ENCODE measurements at regions not wholly inside any gene's neighbourhood (a gene's known extent, or its start where the extent isn't known, plus 50 kb on each side); places are given as distances from the start of the nearest gene placed in this dataset.

- TF ChIP-seq NFIC (IDR thresholded peaks at IDR 0.05) (no peak), ZBTB7A (IDR thresholded peaks at IDR 0.05; ENCODE audit: low read depth) (no peak), USF1 (IDR thresholded peaks at IDR 0.05) (no peak), CREB1 (IDR thresholded peaks at IDR 0.05; ENCODE audit: low read depth) (no peak), TEAD4 (IDR thresholded peaks at IDR 0.05) (no peak), REST (IDR thresholded peaks at IDR 0.05; ENCODE audit: low read depth) (no peak), RAD21 (IDR thresholded peaks at IDR 0.05; ENCODE audit: low read depth) (no peak), FOXM1 (IDR thresholded peaks at IDR 0.05; ENCODE audit: borderline replicate concordance, low read depth) (no peak), CEBPB (IDR thresholded peaks at IDR 0.05) (no peak), EP300 (IDR thresholded peaks at IDR 0.05; ENCODE audit: borderline replicate concordance) (no peak), EGR1 (IDR thresholded peaks at IDR 0.05) (no peak), MAX (IDR thresholded peaks at IDR 0.05) (no peak)
Measured at GRCh38 chr14:105891631-105892452, 365.5 kb downstream of the TMEM121 start.

- TF ChIP-seq TCF12 (IDR thresholded peaks at IDR 0.05; ENCODE audit: low read depth) (0 out of 2 replicates have a peak, but pooled peaks have one; percentile 51), TEAD4 (IDR thresholded peaks at IDR 0.05) (0 out of 2 replicates have a peak, but pooled peaks have one; percentile 12), EP300 (IDR thresholded peaks at IDR 0.05; ENCODE audit: borderline replicate concordance) (peak; percentile 41)
Measured at GRCh38 chr14:105892453-105893441, 366.4 kb downstream of the TMEM121 start.

GRCh38 chr14:105894125-105894977 is 368.0 kb downstream of the TMEM121 start:
- TF ChIP-seq NFIC (IDR thresholded peaks at IDR 0.05): no peak
- TF ChIP-seq FOXM1 (IDR thresholded peaks at IDR 0.05; ENCODE audit: borderline replicate concordance, low read depth): no peak
- no peak for TF ChIP-seq MAX (IDR thresholded peaks at IDR 0.05)
- TF ChIP-seq USF1 (IDR thresholded peaks at IDR 0.05): no peak
- TF ChIP-seq YY1 (IDR thresholded peaks at IDR 0.05; ENCODE audit: low read depth): no peak
- no peak for TF ChIP-seq CREB1 (IDR thresholded peaks at IDR 0.05; ENCODE audit: low read depth)
- no peak for TF ChIP-seq ZBTB7A (IDR thresholded peaks at IDR 0.05; ENCODE audit: low read depth)
- TF ChIP-seq REST (IDR thresholded peaks at IDR 0.05; ENCODE audit: low read depth): no peak
- TF ChIP-seq TEAD4 (IDR thresholded peaks at IDR 0.05): no peak
- no peak for TF ChIP-seq RAD21 (IDR thresholded peaks at IDR 0.05; ENCODE audit: low read depth)
- TF ChIP-seq TAF1 (IDR thresholded peaks at IDR 0.05; ENCODE audit: low read depth): no peak
- TF ChIP-seq EP300 (IDR thresholded peaks at IDR 0.05; ENCODE audit: borderline replicate concordance): no peak
- TF ChIP-seq EGR1 (IDR thresholded peaks at IDR 0.05): no peak

- TF ChIP-seq REST (IDR thresholded peaks at IDR 0.05; ENCODE audit: low read depth): no peak
- no peak for TF ChIP-seq MAX (IDR thresholded peaks at IDR 0.05)
- TF ChIP-seq EP300 (IDR thresholded peaks at IDR 0.05; ENCODE audit: borderline replicate concordance): no peak
- no peak for TF ChIP-seq CEBPB (IDR thresholded peaks at IDR 0.05)
- TF ChIP-seq TEAD4 (IDR thresholded peaks at IDR 0.05): no peak
- no peak for TF ChIP-seq TCF12 (IDR thresholded peaks at IDR 0.05; ENCODE audit: low read depth)
- TF ChIP-seq ZBTB7A (IDR thresholded peaks at IDR 0.05; ENCODE audit: low read depth): no peak
- TF ChIP-seq TAF1 (IDR thresholded peaks at IDR 0.05; ENCODE audit: low read depth): no peak
- no peak for TF ChIP-seq CREB1 (IDR thresholded peaks at IDR 0.05; ENCODE audit: low read depth)
- TF ChIP-seq YY1 (IDR thresholded peaks at IDR 0.05; ENCODE audit: low read depth): no peak
- no peak for TF ChIP-seq EGR1 (IDR thresholded peaks at IDR 0.05)
- no peak for TF ChIP-seq USF1 (IDR thresholded peaks at IDR 0.05)
- TF ChIP-seq RAD21 (IDR thresholded peaks at IDR 0.05; ENCODE audit: low read depth): no peak
- TF ChIP-seq FOXM1 (IDR thresholded peaks at IDR 0.05; ENCODE audit: borderline replicate concordance, low read depth): no peak
- TF ChIP-seq NFIC (IDR thresholded peaks at IDR 0.05): no peak
Measured at GRCh38 chr14:105894978-105895881, 368.8 kb downstream of the TMEM121 start.
